EH (cell line): ENCODE measurements at regions not wholly inside any gene's neighbourhood (a gene's known extent, or its start where the extent isn't known, plus 50 kb on each side); places are given as distances from the start of the nearest gene placed in this dataset.

Experiments
- DNase-seq: peaks from one replicate; pipeline ENCODE4 v3.0.0-alpha.2; 2015; ENCODE audit warnings: low read depth

- no peak for DNase-seq
Observed at GRCh38 chr6:53413326-53413725, 64.6 kb upstream of the ELOVL5 start.

DNA sequence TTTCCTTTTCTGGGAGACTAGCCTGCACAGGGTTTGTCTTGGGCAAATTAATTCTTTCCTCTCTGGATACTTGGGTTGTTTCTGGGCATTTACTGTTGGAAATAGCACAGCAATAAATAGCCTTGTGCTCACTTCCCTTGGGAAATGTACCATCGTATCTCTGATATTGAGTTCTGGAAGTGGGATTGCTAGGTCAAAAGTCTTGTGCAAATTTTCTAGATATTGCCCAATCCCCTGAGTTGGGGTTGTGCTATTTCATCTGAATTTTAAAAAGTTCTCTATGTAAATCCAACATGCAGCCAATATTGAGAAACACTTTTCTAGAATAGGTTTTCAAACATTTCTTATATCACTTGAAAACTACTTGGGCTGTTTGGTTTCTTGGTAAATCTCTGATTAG, 64.0 kb upstream of the ELOVL5 start:
- no peak for DNase-seq

- no peak for DNase-seq
Observed at GRCh38 chr6:53412021-53412715, 63.4 kb upstream of the ELOVL5 start.

- DNase-seq = peak; percentile 66
Observed at GRCh38 chr6:53411451-53411850, 62.7 kb upstream of the ELOVL5 start.

DNA sequence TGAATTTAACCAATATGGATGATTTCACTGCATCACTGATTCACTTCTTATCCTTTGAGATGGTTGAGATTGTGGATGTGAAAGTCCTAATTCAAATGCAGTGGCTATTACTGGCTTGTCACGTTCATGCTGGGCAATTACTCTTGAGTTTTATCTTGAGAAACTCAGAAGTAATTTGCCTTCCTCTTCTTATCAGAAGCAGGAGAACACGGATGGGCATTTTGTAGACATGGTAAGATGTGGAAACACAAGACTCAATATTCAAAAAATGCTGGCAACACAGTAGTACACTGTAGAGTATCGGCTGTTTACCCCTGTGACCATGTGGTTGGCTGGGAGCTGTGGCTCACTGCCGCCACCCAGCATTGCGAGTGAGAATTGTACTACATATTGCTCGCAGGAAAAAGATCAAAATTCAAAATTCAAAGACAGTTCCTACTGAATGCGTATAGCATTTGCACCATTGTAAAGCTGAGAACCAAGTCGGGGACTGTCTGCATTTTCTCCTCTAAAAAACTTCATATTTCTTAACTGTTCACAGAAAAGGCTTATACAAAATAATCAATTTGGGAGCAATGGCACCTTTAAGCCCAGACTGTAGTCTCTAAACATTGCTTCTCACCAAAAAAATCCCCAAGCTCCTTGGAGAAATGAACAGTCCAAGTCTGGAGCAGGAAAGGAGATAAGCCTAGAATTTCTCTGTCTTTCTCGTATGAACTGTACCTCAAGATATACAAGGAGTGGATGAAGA, 61.9 kb upstream of the ELOVL5 start:
- DNase-seq = peak; percentile 40

GRCh38 chr6:53408826-53409225, 60.1 kb upstream of the ELOVL5 start:
- no peak for DNase-seq

DNA sequence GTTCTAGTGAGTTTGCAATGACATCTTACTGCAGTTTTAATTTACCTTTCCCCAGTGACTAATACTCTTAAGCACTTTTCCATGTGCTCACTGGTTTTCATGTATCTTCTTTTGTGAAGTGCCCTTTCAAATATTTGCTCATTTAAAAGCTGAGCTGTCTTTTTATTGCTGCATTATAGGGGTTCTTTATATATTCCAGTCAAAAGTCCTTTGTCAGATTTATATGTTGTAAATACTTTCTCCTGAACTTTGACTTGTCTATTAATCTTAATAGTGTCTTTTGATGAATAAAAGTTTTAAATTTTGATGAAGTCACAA, 50.2 kb upstream of the ELOVL5 start:
- no peak for DNase-seq

DNA sequence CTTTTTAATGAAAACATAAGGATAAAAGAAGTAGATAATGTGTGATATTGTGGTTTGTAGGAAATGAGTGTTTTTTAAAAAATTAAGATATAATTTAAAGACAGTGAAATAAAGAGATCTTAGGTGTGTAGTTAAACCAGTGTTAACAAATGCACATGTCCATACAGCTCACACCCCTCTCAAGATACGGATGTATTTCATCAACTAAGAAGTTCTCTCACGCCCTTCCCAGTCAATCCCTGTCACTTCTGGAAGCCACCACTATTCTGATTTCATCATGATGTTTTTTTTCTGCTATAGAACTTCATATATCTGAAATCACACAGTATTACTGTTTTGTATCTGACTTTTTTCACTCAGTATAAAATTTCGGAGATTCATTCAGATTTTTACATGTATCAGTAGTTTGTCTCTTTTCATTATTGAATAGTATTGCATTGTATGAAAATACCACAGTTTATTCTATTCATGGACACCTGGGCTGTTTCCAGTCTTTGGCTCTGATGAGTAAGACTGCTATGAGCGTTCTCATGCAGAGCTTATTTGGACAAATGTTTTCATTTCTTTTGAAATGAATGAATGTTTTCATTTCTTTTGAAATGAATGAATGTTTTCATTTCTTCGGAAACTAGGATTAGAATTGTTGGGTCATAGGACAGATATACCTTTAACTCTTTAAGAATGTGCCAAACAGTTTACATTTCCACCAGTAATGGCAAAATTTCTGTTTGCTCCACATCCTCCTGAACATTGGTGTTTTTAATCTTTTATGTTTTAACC, 49.7 kb upstream of the ELOVL5 start:
- DNase-seq = no peak
